Upper lobe of left lung (tissue), 4 donors: ENCODE measurements at regions not wholly inside any gene's neighbourhood (a gene's known extent, or its start where the extent isn't known, plus 50 kb on each side); places are given as distances from the start of the nearest gene placed in this dataset.

Experiments
- EP300 ChIP-seq, 4 donors: sonication (generic); formaldehyde crosslinking; IDR thresholded peaks; one replicate each; pipeline ENCODE4 v1.5.1; 2017; ENCODE audit warnings: antibody characterized with exemption in 4 of 4, control low read depth in 2 of 4
- POLR2A ChIP-seq, 4 donors: fragments of 450-650 bp; IDR thresholded peaks; one replicate each; pipeline ENCODE4 v1.5.1; 2016 to 2017; ENCODE audit warnings: antibody characterized with exemption in 4 of 4, mild to moderate bottlenecking in 2 of 4
- TF ChIP-seq, protein P1 (sequence below), 6 experiments: fragments of 450-650 bp in 4 of 6; fragments of 200-600 bp in 2 of 6; sonication (generic) in 2 of 6; IDR thresholded peaks; one replicate each; pipeline ENCODE4 v1.5.1; 2016 to 2019; ENCODE audit warnings: antibody characterized with exemption in 6 of 6

DNA sequence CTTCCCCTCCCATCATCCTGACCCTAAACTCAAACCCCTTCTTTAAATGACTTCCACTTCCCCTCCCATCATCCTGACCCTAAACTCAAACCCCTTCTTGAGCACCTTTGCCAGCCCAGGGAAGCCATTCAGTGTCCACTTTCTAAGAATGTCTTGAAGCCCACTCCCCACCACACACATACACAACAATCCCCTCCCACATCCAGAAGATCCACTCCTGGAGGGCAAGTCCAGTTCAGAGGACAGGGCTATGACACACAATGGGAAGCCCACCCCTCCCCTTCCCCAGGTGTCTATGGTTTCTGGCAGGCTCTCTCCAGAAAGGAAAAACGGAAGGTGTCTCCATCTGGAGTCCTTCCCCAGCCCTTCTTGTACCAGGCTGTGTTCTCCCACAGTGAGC lies 117.1 kb downstream of the KCNA5 start:
- TF ChIP-seq, protein P1, sequence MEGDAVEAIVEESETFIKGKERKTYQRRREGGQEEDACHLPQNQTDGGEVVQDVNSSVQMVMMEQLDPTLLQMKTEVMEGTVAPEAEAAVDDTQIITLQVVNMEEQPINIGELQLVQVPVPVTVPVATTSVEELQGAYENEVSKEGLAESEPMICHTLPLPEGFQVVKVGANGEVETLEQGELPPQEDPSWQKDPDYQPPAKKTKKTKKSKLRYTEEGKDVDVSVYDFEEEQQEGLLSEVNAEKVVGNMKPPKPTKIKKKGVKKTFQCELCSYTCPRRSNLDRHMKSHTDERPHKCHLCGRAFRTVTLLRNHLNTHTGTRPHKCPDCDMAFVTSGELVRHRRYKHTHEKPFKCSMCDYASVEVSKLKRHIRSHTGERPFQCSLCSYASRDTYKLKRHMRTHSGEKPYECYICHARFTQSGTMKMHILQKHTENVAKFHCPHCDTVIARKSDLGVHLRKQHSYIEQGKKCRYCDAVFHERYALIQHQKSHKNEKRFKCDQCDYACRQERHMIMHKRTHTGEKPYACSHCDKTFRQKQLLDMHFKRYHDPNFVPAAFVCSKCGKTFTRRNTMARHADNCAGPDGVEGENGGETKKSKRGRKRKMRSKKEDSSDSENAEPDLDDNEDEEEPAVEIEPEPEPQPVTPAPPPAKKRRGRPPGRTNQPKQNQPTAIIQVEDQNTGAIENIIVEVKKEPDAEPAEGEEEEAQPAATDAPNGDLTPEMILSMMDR (IDR thresholded peaks at IDR 0.05), result no peak
- TF ChIP-seq EP300 (IDR thresholded peaks at IDR 0.05) (no peak), POLR2A (IDR thresholded peaks at IDR 0.05) (no peak)
